Mesothelial cell of epicardium (in vitro differentiated cells): ENCODE measurements at regions not wholly inside any gene's neighbourhood (a gene's known extent, or its start where the extent isn't known, plus 50 kb on each side); places are given as distances from the start of the nearest gene placed in this dataset.
"Not testable (repeated sequence)": the region's sequence is repeated elsewhere in the genome, so short reads cannot be mapped to it uniquely, and the experiment has no call there.

ENCODE experiments used
- DNase-seq, 2 experiments: peaks; one replicate each; pipeline ENCODE4 v3.0.0; 2021; ENCODE audit warnings: low spot score in 2 of 2; ENCODE audit not compliant: unreplicated experiment in 2 of 2
- H3K27ac Mint-ChIP-seq: 2 replicates; pipeline ENCODE4 v1.8.0; 2021; ENCODE audit warnings: mixed read lengths
- H3K27me3 Mint-ChIP-seq: 2 replicates; pipeline ENCODE4 v1.8.0; 2021; ENCODE audit warnings: low read depth, mixed read lengths
- H3K36me3 Mint-ChIP-seq: 2 replicates; pipeline ENCODE4 v1.8.0; 2021; ENCODE audit warnings: mixed read lengths
- H3K4me1 Mint-ChIP-seq: 2 replicates; pipeline ENCODE4 v1.8.0; 2021; ENCODE audit warnings: mixed read lengths
- H3K4me3 Mint-ChIP-seq: 2 replicates; pipeline ENCODE4 v1.8.0; 2021; ENCODE audit warnings: mild to moderate bottlenecking, moderate library complexity, mixed read lengths
- H3K9me3 Mint-ChIP-seq: 2 replicates; pipeline ENCODE4 v1.8.0; 2021; ENCODE audit warnings: mixed read lengths
- CTCF ChIP-seq: fragments of 200-600 bp; sonication (generic); IDR thresholded peaks from one replicate; pipeline ENCODE4 v1.5.0; 2021; ENCODE audit warnings: antibody characterized with exemption; ENCODE audit not compliant: unreplicated experiment

- Mint-ChIP-seq H3K4me1 (peaks cover under 1% of the 10 kb centered on the region), H3K27me3 (no peaks in the 10 kb centered on the region), H3K27ac (no peak overlapping the region), H3K9me3 (no peaks in the 10 kb centered on the region), H3K4me3 (no peak overlapping the region), H3K36me3 (no peaks in the 10 kb centered on the region)
- TF ChIP-seq CTCF = no peak
- DNase-seq = no peak
Observed at GRCh38 chr13:47892374-47892773, 108.7 kb downstream of the SUCLA2 start.

GRCh38 chr13:47890146-47890814, 110.8 kb downstream of the SUCLA2 start:
- Mint-ChIP-seq H3K27me3 (no peaks in the 10 kb centered on the region), H3K4me3 (no peak overlapping the region), H3K27ac (no peak overlapping the region), H3K36me3 (no peaks in the 10 kb centered on the region), H3K9me3 (no peaks in the 10 kb centered on the region), H3K4me1 (peaks cover 2% of the 10 kb centered on the region)
- no peak for TF ChIP-seq CTCF
- no peak for DNase-seq

GRCh38 chr13:47886314-47886713, 114.8 kb downstream of the SUCLA2 start:
- DNase-seq = no peak
- Mint-ChIP-seq H3K27ac (no peak overlapping the region), H3K36me3 (no peaks in the 10 kb centered on the region), H3K4me1 (peaks cover 2% of the 10 kb centered on the region), H3K27me3 (no peaks in the 10 kb centered on the region), H3K9me3 (no peaks in the 10 kb centered on the region), H3K4me3 (no peak overlapping the region)
- TF ChIP-seq CTCF = no peak

- Mint-ChIP-seq H3K27ac (no peak overlapping the region), H3K9me3 (peaks cover 21% of the 10 kb centered on the region), H3K4me1 (no peaks in the 10 kb centered on the region), H3K4me3 (no peak overlapping the region), H3K36me3 (no peaks in the 10 kb centered on the region), H3K27me3 (no peaks in the 10 kb centered on the region)
- TF ChIP-seq CTCF = no peak
- no peak for DNase-seq
Observed at GRCh38 chr13:47875201-47875600, 125.9 kb downstream of the SUCLA2 start.

GRCh38 chr13:47873987-47874386, 127.1 kb downstream of the SUCLA2 start:
- H3K4me1 Mint-ChIP-seq, H3K27ac Mint-ChIP-seq, H3K4me3 Mint-ChIP-seq: not testable (repeated sequence)

GRCh38 chr13:47873319-47873718, 127.8 kb downstream of the SUCLA2 start:
- not testable (repeated sequence) for H3K27me3 Mint-ChIP-seq, H3K4me1 Mint-ChIP-seq, H3K4me3 Mint-ChIP-seq, H3K27ac Mint-ChIP-seq, DNase-seq, H3K36me3 Mint-ChIP-seq
- peaks cover 21% of the 10 kb centered on the region for H3K9me3 Mint-ChIP-seq

More at GRCh38 chr13:47873987-47874386, 127.1 kb downstream of the SUCLA2 start:
- not testable (repeated sequence) for DNase-seq, H3K36me3 Mint-ChIP-seq, H3K27me3 Mint-ChIP-seq
- peaks cover 21% of the 10 kb centered on the region for H3K9me3 Mint-ChIP-seq

- Mint-ChIP-seq H3K4me3 (no peak overlapping the region), H3K36me3 (no peaks in the 10 kb centered on the region), H3K4me1 (no peaks in the 10 kb centered on the region), H3K9me3 (peaks cover 21% of the 10 kb centered on the region), H3K27ac (no peak overlapping the region), H3K27me3 (no peaks in the 10 kb centered on the region)
- no peak for DNase-seq
- TF ChIP-seq CTCF = no peak
Observed at GRCh38 chr13:47869776-47870175, 131.3 kb downstream of the SUCLA2 start.
